Endothelial cell of umbilical vein (primary cell): ENCODE measurements at regions not wholly inside any gene's neighbourhood (a gene's known extent, or its start where the extent isn't known, plus 50 kb on each side); places are given as distances from the start of the nearest gene placed in this dataset.

ENCODE experiments used
- BruUV-seq: library from RNA; stranded (reverse); fragments of 400-500 nt; replicated peaks from 2 replicates; lab custom pipeline; 2021; lab: Mats Ljungman, UMichigan
- CTCF ChIA-PET: fragments of 300-600, 350-600 bp; sonication (Branson Sonifier 250); formaldehyde crosslinking; loops from one replicate; lab custom pipeline; 2021; ENCODE audit warnings: antibody characterized with exemption, inconsistent platforms; lab: Charles Lee
- POLR2A ChIA-PET: fragments of 300-600, 350-600 bp; sonication (Branson Sonifier 250); formaldehyde crosslinking; loops from one replicate; lab custom pipeline; 2021; ENCODE audit warnings: antibody characterized with exemption, inconsistent platforms; lab: Charles Lee
- DNase-seq: peaks from one replicate; pipeline ENCODE4 v3.0.0-alpha.2; 2011; ENCODE audit warnings: low read depth, low spot score
- FAIRE-seq: peaks from 2 replicates; lab custom pipeline; 2011; peaks lifted over from hg19 to GRCh38; lab: Jason Lieb, UNC
- H2AFZ ChIP-seq: 2 replicates; pipeline ENCODE4 v1.6.0; 2012; ENCODE audit warnings: low read depth, low read length, control low read depth, inconsistent platforms
- H3K27ac ChIP-seq: 2 replicates; pipeline ENCODE4 v1.5.1; 2011; ENCODE audit warnings: low read depth, mild to moderate bottlenecking, control low read depth, low read length, moderate library complexity; ENCODE audit not compliant: insufficient read depth
- H3K27me3 ChIP-seq, 2 experiments: 2 replicates each; pipeline versions ENCODE4 v1.6.0 to v1.6.1; 2011; ENCODE audit warnings: low read length in 2 of 2, mixed read lengths in 1 of 2; ENCODE audit not compliant: control insufficient read depth in 2 of 2, insufficient read depth in 2 of 2
- H3K36me3 ChIP-seq, 2 experiments: 2 replicates in 1 of 2; 3 replicates in 1 of 2; pipeline ENCODE4 v1.5.1; 2011; ENCODE audit warnings: low read length in 2 of 2, mild to moderate bottlenecking in 1 of 2, moderate library complexity in 1 of 2; ENCODE audit not compliant: control insufficient read depth in 2 of 2, insufficient read depth in 2 of 2; ENCODE audit errors: extremely low read depth in 1 of 2
- H3K4me1 ChIP-seq: 3 replicates; pipeline ENCODE4 v1.5.1; 2011; ENCODE audit warnings: mild to moderate bottlenecking, low read length; ENCODE audit not compliant: control insufficient read depth, insufficient read depth; ENCODE audit errors: extremely low read depth
- H3K4me2 ChIP-seq: 2 replicates; pipeline ENCODE4 v1.6.1; 2011; ENCODE audit warnings: low read length, control low read depth, mixed read lengths; ENCODE audit not compliant: insufficient read depth
- H3K4me3 ChIP-seq, 3 experiments: fragments of 200-600 bp in 1 of 3; sonication (generic), shearing (Covaris generic) in 1 of 3; replicated peaks in 1 of 3; 2 replicates each; pipeline ENCODE4 v1.5.1; 2011 to 2016; ENCODE audit warnings: control low read depth in 3 of 3, low read length in 3 of 3, mild to moderate bottlenecking in 2 of 3, inconsistent platforms in 1 of 3, low read depth in 1 of 3, moderate library complexity in 1 of 3; ENCODE audit not compliant: insufficient read depth in 1 of 3
- H3K79me2 ChIP-seq: 2 replicates; pipeline ENCODE4 v1.6.0; 2012; ENCODE audit warnings: low read length, inconsistent platforms; ENCODE audit not compliant: control insufficient read depth, insufficient read depth
- H3K9ac ChIP-seq: replicated peaks from 2 replicates; pipeline ENCODE3; 2011; ENCODE audit warnings: low read length, control low read depth; ENCODE audit not compliant: insufficient read depth; ENCODE audit errors: extremely low read depth
- H3K9me1 ChIP-seq: replicated peaks from 3 replicates; pipeline ENCODE4 v1.6.0; 2011; ENCODE audit warnings: mild to moderate bottlenecking, low read length; ENCODE audit not compliant: control insufficient read depth, insufficient read depth; ENCODE audit errors: extremely low read depth
- H3K9me3 ChIP-seq: replicated peaks from 2 replicates; pipeline ENCODE4 v1.5.1; 2012; ENCODE audit warnings: low read length, inconsistent platforms; ENCODE audit not compliant: control insufficient read depth, insufficient read depth
- H4K20me1 ChIP-seq: replicated peaks from 2 replicates; pipeline ENCODE3; 2011; ENCODE audit warnings: mild to moderate bottlenecking, low read length; ENCODE audit not compliant: control insufficient read depth, insufficient read depth; ENCODE audit errors: extremely low read depth
- EZH2 ChIP-seq: IDR thresholded peaks from 2 replicates; pipeline ENCODE4 v1.6.1; 2012; ENCODE audit warnings: borderline replicate concordance, low read depth, mild to moderate bottlenecking, moderate library complexity, low read length, inconsistent platforms; ENCODE audit not compliant: severe bottlenecking
- FOS ChIP-seq: IDR thresholded peaks from 2 replicates; pipeline ENCODE4 v1.6.1; 2011; ENCODE audit warnings: mild to moderate bottlenecking, low read length, moderate library complexity, borderline replicate concordance; ENCODE audit not compliant: insufficient read depth
- GATA2 ChIP-seq: IDR thresholded peaks from 2 replicates; pipeline ENCODE4 v1.7.0; 2011; ENCODE audit warnings: low read depth, mild to moderate bottlenecking, moderate library complexity, mixed read lengths, low read length; ENCODE audit not compliant: insufficient read length, insufficient read depth
- JUN ChIP-seq: IDR thresholded peaks from 2 replicates; pipeline ENCODE4 v1.6.1; 2011; ENCODE audit warnings: borderline replicate concordance, low read depth; ENCODE audit not compliant: insufficient read length, insufficient read depth
- MYC ChIP-seq: IDR thresholded peaks from one replicate; pipeline ENCODE4 v1.6.1; 2011; ENCODE audit warnings: mild to moderate bottlenecking, low read depth, low read length
- POLR2A ChIP-seq: IDR thresholded peaks from 2 replicates; pipeline ENCODE4 v1.6.1; 2012; ENCODE audit warnings: low read depth, mild to moderate bottlenecking, control low read depth, low read length
- POLR2AphosphoS5 ChIP-seq: IDR thresholded peaks from 2 replicates; pipeline ENCODE4 v1.6.1; 2012; ENCODE audit warnings: low read depth, mild to moderate bottlenecking, control low read depth, low read length, moderate library complexity; ENCODE audit not compliant: insufficient read depth
- dilution Hi-C: fragments of 300-500 bp; cut with MboI; formaldehyde crosslinking; loops from one replicate; pipeline ENCODE4 v1.15.0; 2019; ENCODE audit warnings: low sequenced_read_pairs; ENCODE audit not compliant: extremely low pct_ligation_motif_present
- intact Hi-C: fragments of 100-400 bp; cut with micrococcal nuclease; formaldehyde crosslinking; loops from one replicate; pipeline ENCODE4 v1.10.0; 2022
- TF ChIP-seq, protein P1 (sequence below): IDR thresholded peaks from 2 replicates; pipeline ENCODE4 v1.6.1; 2011; ENCODE audit not compliant: insufficient read depth, insufficient read length
- TF ChIP-seq, protein P2 (sequence below), 2 donors: IDR thresholded peaks; 1 replicate in 1 of 2; 2 replicates in 1 of 2; pipeline ENCODE4 v1.5.1; 2011; ENCODE audit warnings: low read length in 2 of 2, mild to moderate bottlenecking in 2 of 2, moderate library complexity in 2 of 2, control low read depth in 1 of 2, inconsistent platforms in 1 of 2, low read depth in 1 of 2; ENCODE audit not compliant: insufficient read depth in 1 of 2; ENCODE audit errors: extremely low read depth in 1 of 2

DNA sequence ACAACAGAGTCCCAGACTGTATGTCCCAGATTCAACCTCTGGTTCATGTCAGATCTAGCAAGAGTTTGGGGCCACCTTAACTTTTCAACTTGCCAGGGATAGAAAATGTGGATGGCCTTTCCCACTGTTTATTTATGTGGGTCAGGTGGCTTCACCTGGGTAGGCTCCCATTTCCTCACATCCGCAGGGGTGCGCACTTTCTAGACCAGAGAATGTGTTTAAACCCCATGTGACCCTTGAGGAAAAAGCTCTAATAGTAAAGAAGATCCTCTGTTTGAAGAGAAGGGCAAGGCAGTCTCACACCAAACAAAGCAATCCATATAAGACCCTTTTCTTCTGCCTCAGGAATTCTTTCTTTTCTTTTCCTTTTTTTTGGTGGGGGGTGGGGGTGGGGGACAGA lies 167.2 kb upstream of the TSC22D2 start:
- H3K4me3 ChIP-seq = no peak overlapping the region
- no peak overlapping the region for H3K9ac ChIP-seq
- H2AFZ ChIP-seq = no peak overlapping the region
- BruUV-seq = no TSS peak
- no peak for TF ChIP-seq JUN
- no peak for TF ChIP-seq GATA2
- TF ChIP-seq EZH2 = no peak
- TF ChIP-seq MYC = no peak
- no peak for TF ChIP-seq POLR2AphosphoS5
- TF ChIP-seq FOS = no peak
- no peak for TF ChIP-seq POLR2A
- TF ChIP-seq, protein P1, sequence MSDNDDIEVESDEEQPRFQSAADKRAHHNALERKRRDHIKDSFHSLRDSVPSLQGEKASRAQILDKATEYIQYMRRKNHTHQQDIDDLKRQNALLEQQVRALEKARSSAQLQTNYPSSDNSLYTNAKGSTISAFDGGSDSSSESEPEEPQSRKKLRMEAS = no peak
- TF ChIP-seq, protein P2, sequence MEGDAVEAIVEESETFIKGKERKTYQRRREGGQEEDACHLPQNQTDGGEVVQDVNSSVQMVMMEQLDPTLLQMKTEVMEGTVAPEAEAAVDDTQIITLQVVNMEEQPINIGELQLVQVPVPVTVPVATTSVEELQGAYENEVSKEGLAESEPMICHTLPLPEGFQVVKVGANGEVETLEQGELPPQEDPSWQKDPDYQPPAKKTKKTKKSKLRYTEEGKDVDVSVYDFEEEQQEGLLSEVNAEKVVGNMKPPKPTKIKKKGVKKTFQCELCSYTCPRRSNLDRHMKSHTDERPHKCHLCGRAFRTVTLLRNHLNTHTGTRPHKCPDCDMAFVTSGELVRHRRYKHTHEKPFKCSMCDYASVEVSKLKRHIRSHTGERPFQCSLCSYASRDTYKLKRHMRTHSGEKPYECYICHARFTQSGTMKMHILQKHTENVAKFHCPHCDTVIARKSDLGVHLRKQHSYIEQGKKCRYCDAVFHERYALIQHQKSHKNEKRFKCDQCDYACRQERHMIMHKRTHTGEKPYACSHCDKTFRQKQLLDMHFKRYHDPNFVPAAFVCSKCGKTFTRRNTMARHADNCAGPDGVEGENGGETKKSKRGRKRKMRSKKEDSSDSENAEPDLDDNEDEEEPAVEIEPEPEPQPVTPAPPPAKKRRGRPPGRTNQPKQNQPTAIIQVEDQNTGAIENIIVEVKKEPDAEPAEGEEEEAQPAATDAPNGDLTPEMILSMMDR (IDR thresholded peaks at IDR 0.05; ENCODE audit: extremely low read depth in 1 of 2, insufficient read depth in 1 of 2, low read depth in 1 of 2, low read length in 2 of 2) = no peak
- intact Hi-C loops (no loop called here), dilution Hi-C loops (loop anchor here (25.0 kb wide), 1 partner anchor 171 kb away; the partner anchor contains the start of gene TSC22D2)
- no peaks in the 10 kb centered on the region for H3K36me3 ChIP-seq
- ChIA-PET POLR2A (interaction anchor here (0.7 kb wide), 1 partner anchor 11 kb away, joined by 3 read pairs; no protein-coding TSS in a partner anchor), CTCF (interaction anchor here (1.1 to 2.5 kb wide), 3 partner anchors 9 to 45 kb away, joined by 4 to 10 read pairs (median 5); no protein-coding TSS in a partner anchor)
- no peak overlapping the region for H3K27ac ChIP-seq
- no peaks in the 10 kb centered on the region for H3K79me2 ChIP-seq
- H3K27me3 ChIP-seq = no peaks in the 10 kb centered on the region
- H4K20me1 ChIP-seq = no peaks in the 10 kb centered on the region
- H3K4me2 ChIP-seq = no peak overlapping the region
- H3K9me3 ChIP-seq = no peaks in the 10 kb centered on the region
- DNase-seq (no peak), FAIRE-seq (no peak)
- peaks cover 13% of the 10 kb centered on the region for H3K4me1 ChIP-seq
- no peaks in the 10 kb centered on the region for H3K9me1 ChIP-seq
